Activated B cell treated with CpG ODN at 0.5 μM for 24 hours (primary cell): ENCODE measurements at regions not wholly inside any gene's neighbourhood (a gene's known extent, or its start where the extent isn't known, plus 50 kb on each side); places are given as distances from the start of the nearest gene placed in this dataset.

Source experiments
- ATAC-seq: fragments of 200-7000 bp; cut with Tn5 transposase; one replicate; pipeline ENCODE4 v1.10.0; 2021; ENCODE audit warnings: low read depth, mild to moderate bottlenecking, moderate library complexity
- CTCF ChIA-PET: fragments of 350-600 bp; sonication (Branson Sonifier 250); formaldehyde crosslinking; loops from one replicate; lab custom pipeline; 2021; ENCODE audit warnings: antibody characterized with exemption; lab: Charles Lee
- POLR2A ChIA-PET: fragments of 350-600 bp; sonication (Branson Sonifier 250); formaldehyde crosslinking; loops from one replicate; lab custom pipeline; 2021; ENCODE audit warnings: antibody characterized with exemption; lab: Charles Lee
- DNase-seq: peaks from one replicate; pipeline ENCODE4 v3.0.0; 2022
- H3K27ac Mint-ChIP-seq: one replicate; pipeline ENCODE4 v1.8.0; 2020; ENCODE audit warnings: mixed read lengths
- H3K27me3 Mint-ChIP-seq: one replicate; pipeline ENCODE4 v1.8.0; 2021; ENCODE audit warnings: mixed read lengths
- H3K36me3 Mint-ChIP-seq: one replicate; pipeline ENCODE4 v1.8.0; 2021; ENCODE audit warnings: low read depth, mixed read lengths
- H3K4me1 Mint-ChIP-seq: one replicate; pipeline ENCODE4 v1.8.0; 2021; ENCODE audit warnings: mixed read lengths
- H3K4me3 Mint-ChIP-seq: one replicate; pipeline ENCODE4 v1.8.0; 2020; ENCODE audit warnings: mild to moderate bottlenecking, mixed read lengths
- H3K9me3 Mint-ChIP-seq: one replicate; pipeline ENCODE4 v1.8.0; 2020; ENCODE audit warnings: mixed read lengths
- CTCF ChIP-seq: fragments of 200-600 bp; IDR thresholded peaks from one replicate; pipeline ENCODE4 v1.8.0; 2022; ENCODE audit warnings: antibody characterized with exemption, mild to moderate bottlenecking
- intact Hi-C: fragments of 100-400 bp; cut with micrococcal nuclease; formaldehyde crosslinking; loops from one replicate; pipeline ENCODE4 v1.15.1; 2024

GRCh38 chr14:71348817-71349216, 441.6 kb downstream of the PCNX1 start:
- intact Hi-C loops, result loop anchor here (2.0 kb wide), 1 partner anchor 14 kb away; no protein-coding TSS in a partner anchor
- peak overlapping the region; percentile 71 for H3K27ac Mint-ChIP-seq
- no peak for TF ChIP-seq CTCF
- no peaks in the 10 kb centered on the region for H3K27me3 Mint-ChIP-seq
- peaks cover 37% of the 10 kb centered on the region for H3K36me3 Mint-ChIP-seq
- peaks cover 85% of the 10 kb centered on the region for H3K4me1 Mint-ChIP-seq
- CTCF ChIA-PET, result no interaction called here
- ATAC-seq (no peak), DNase-seq (no peak)
- POLR2A ChIA-PET, result interaction anchor here (1.0 to 1.3 kb wide), 2 partner anchors 10 to 27 kb away, joined by 4 to 6 read pairs; no protein-coding TSS in a partner anchor
- peaks cover 4% of the 10 kb centered on the region for H3K9me3 Mint-ChIP-seq
- H3K4me3 Mint-ChIP-seq, result peak overlapping the region; percentile 39

GRCh38 chr14:71354142-71354541, 446.9 kb downstream of the PCNX1 start:
- no peak for TF ChIP-seq CTCF
- Mint-ChIP-seq H3K4me1 (peaks cover 83% of the 10 kb centered on the region), H3K27ac (no peak overlapping the region), H3K4me3 (no peak overlapping the region), H3K36me3 (peaks cover 30% of the 10 kb centered on the region), H3K9me3 (peaks cover 4% of the 10 kb centered on the region), H3K27me3 (no peaks in the 10 kb centered on the region)
- intact Hi-C loops, result no loop called here
- ChIA-PET POLR2A (interaction anchor here (0.6 to 4.5 kb wide), 3 partner anchors 18 to 28 kb away, joined by 3 to 37 read pairs (median 3); no protein-coding TSS in a partner anchor), CTCF (no interaction called here)
- DNase-seq (no peak), ATAC-seq (no peak)

GRCh38 chr14:71354801-71355200, 447.5 kb downstream of the PCNX1 start:
- POLR2A ChIA-PET, result interaction anchor here (4.2 to 4.5 kb wide), 2 partner anchors 28 to 33 kb away, joined by 34 to 37 read pairs; partner anchors contain the start of gene SIPA1L1
- H3K27me3 Mint-ChIP-seq, result no peaks in the 10 kb centered on the region
- peak overlapping the region; percentile 87 for H3K27ac Mint-ChIP-seq
- intact Hi-C loops, result loop anchor here (1.0 kb wide), 1 partner anchor 8 kb away; no protein-coding TSS in a partner anchor
- peaks cover 7% of the 10 kb centered on the region for H3K9me3 Mint-ChIP-seq
- CTCF ChIA-PET, result no interaction called here
- ATAC-seq (no peak), DNase-seq (no peak)
- TF ChIP-seq CTCF, result no peak
- peaks cover 83% of the 10 kb centered on the region for H3K4me1 Mint-ChIP-seq
- H3K4me3 Mint-ChIP-seq, result no peak overlapping the region
- peaks cover 37% of the 10 kb centered on the region for H3K36me3 Mint-ChIP-seq

GRCh38 chr14:71355324-71356201, 448.3 kb downstream of the PCNX1 start:
- Mint-ChIP-seq H3K9me3 (peaks cover 9% of the 10 kb centered on the region), H3K36me3 (peaks cover 39% of the 10 kb centered on the region), H3K27me3 (no peaks in the 10 kb centered on the region), H3K4me3 (peak overlapping the region; percentile 54), H3K4me1 (peaks cover 85% of the 10 kb centered on the region), H3K27ac (peak overlapping the region; percentile 87)
- intact Hi-C loops, result loop anchor here (1.0 kb wide), 1 partner anchor 9 kb away; no protein-coding TSS in a partner anchor
- no peak for TF ChIP-seq CTCF
- DNase-seq (no peak), ATAC-seq (peak; percentile 19)
- ChIA-PET CTCF (interaction anchor here (0.8 to 1.1 kb wide), 2 partner anchors 33 to 49 kb away, joined by 4 to 6 read pairs; no protein-coding TSS in a partner anchor), POLR2A (interaction anchor here (0.8 to 4.5 kb wide), 4 partner anchors 29 to 48 kb away, joined by 12 to 45 read pairs (median 36); partner anchors contain the start of gene SIPA1L1)
